ENCODE measurements at regions not wholly inside any gene's neighbourhood (a gene's known extent, or its start where the extent isn't known, plus 50 kb on each side); places are given as distances from the start of the nearest gene placed in this dataset.
"Not testable (repeated sequence)": the region's sequence is repeated elsewhere in the genome, so short reads cannot be mapped to it uniquely, and the experiment has no call there.

GRCh38 chrX:40834225-40834624 is 98.9 kb upstream of the MED14 start:
- DNase-seq (ENCODE audit: insufficient read length, low spot score) (no peak), FAIRE-seq (no peak)
- no peak for TF ChIP-seq POLR2A (IDR thresholded peaks at IDR 0.05; ENCODE audit: low read depth, low read length)

DNA sequence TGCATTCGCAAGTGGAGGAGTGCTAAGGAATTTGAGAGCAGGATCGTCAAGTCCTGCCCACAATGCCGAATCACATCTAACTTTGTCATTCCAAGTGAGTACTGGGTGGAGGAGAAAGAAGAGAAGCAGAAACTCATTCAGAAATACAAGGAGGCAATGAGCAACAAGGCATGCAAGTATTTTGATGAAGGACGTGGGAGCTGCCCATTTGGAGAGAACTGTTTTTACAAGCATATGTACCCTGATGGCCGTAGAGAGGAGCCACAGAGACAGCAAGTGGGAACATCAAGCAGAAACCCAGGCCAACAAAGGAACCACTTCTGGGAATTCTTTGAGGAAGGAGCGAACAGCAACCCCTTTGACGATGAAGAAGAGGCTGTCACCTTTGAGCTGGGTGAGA is 100.2 kb upstream of the MED14 start:
- TF ChIP-seq POLR2A (IDR thresholded peaks at IDR 0.05; ENCODE audit: low read depth, low read length), result no peak
- FAIRE-seq, result no peak

GRCh38 chrX:40843643-40844042 is 108.3 kb upstream of the MED14 start:
- DNase-seq (ENCODE audit: insufficient read length, low spot score) (no peak), FAIRE-seq (no peak)
- no peak for TF ChIP-seq POLR2A (IDR thresholded peaks at IDR 0.05; ENCODE audit: low read depth, low read length)

More for the DNA sequence above, 100.2 kb upstream of the MED14 start:
- DNase-seq (ENCODE audit: insufficient read length, low spot score), result no peak

- TF ChIP-seq POLR2A (IDR thresholded peaks at IDR 0.05; ENCODE audit: low read depth, low read length), result no peak
- FAIRE-seq (no peak), DNase-seq (ENCODE audit: insufficient read length, low spot score) (no peak)
Observed at GRCh38 chrX:40844471-40844870, 109.1 kb upstream of the MED14 start.

GRCh38 chrX:40845331-40845911 is 110.1 kb upstream of the MED14 start:
- DNase-seq (ENCODE audit: insufficient read length, low spot score), result no peak
- no peak for TF ChIP-seq POLR2A (IDR thresholded peaks at IDR 0.05; ENCODE audit: low read depth, low read length)
- FAIRE-seq, result no peak

DNA sequence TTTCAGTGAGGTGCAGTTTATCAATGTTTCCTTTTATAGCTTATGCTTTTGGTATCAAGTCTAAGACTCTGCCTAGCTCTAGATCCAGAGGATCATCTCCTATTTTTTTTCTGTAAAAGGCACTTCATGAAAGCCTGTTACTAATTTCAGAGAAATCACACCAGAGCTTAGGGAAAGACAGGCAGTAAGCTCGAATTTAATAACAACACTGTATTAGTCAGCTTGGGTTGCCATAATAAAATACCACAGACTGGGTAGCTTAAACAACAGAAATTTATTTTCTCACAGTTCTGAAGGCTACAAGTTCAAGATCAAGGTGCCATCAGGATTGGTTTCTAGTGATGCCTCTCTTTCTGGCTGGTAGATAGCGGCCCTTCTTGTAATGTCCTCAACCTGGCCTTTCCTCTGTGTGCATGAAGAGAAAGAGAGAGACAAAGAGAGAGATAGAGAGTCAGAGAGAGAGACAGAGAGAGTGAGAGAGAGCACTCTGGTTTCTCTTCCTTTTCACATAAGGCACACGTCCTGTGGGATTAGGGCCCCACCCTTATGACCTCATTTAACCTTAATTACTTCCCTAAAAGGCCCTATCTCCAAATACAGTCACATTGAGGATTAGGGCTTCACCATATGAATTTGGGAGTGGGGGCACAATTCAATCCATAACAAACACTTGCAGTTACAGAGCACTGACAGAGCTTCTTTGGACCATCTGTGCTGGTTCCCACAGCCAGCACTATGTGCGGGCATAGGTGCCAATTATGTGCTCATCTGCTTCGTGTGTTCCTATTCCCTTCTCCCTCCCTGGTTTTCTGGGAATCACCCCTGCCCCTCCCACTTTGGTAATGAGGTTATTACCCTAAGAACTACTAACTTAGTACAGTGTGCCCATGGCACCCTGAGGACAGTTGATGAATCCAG is 114.8 kb upstream of the MED14 start:
- no peak for TF ChIP-seq POLR2A (IDR thresholded peaks at IDR 0.05; ENCODE audit: low read depth, low read length)
- FAIRE-seq (no peak), DNase-seq (ENCODE audit: insufficient read length, low spot score) (no peak)

DNA sequence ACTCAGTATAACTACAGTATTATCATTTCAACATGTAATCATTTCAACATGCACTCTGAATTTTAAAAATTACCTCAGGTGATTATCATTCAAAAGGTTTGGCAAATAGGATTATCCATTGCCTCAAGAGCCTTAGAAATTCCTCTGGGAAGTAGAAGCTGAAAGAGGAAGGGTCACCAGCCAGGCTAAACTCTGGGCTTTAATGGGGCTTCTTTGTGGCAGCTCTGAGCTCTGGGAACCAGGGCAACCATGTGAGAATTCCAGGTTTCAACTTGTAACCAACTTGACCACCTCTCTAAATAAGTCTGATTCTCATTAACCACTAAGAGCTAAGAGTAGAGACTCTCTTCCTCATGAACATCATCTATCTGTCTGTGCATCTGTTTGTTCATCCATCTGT is 117.2 kb upstream of the MED14 start:
- DNase-seq (ENCODE audit: insufficient read length, low spot score), result no peak
- FAIRE-seq, result no peak

DNA sequence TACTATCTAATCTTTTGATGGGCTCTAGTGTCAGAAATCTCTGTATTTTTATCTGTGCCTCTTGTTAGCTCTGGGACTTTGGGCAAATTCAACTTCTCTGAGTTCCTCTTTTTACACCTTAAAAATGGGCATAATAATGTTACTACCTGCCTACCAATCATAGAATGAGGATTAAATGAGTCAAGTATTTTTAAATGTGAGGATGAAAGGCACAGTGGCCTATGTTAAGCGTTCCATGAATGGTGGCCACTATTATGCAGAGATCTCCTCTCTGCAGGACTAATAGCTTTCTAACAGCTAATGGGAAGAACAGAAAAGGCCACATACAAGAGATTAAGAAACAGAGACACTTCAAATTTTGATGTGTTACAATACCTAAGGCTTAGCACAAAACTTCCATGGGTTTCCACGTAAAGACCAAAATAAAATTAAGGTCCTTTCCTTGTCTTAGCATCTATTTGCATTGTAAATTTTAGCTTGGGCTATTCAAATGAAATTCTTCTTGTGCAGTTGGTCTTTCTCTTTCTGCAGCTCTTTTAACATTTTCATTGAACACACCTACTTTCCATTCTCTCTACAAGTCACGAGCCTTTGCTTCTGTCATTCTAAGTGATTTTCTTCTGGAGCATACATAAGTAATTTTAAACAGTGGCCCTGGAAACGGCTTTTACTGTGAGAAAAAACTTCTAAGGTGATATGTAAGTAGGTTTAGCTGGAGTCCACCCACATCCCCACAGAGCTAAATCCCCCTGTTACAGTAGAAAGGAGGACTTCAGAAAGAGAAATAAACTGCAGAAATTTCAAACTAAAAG is 117.9 kb upstream of the MED14 start:
- FAIRE-seq, result no peak
- DNase-seq (ENCODE audit: insufficient read length, low spot score), result no peak
- TF ChIP-seq POLR2A (IDR thresholded peaks at IDR 0.05; ENCODE audit: low read depth, low read length), result no peak

More for the DNA sequence above, 117.2 kb upstream of the MED14 start:
- TF ChIP-seq POLR2A (IDR thresholded peaks at IDR 0.05; ENCODE audit: low read depth, low read length), result no peak

DNA sequence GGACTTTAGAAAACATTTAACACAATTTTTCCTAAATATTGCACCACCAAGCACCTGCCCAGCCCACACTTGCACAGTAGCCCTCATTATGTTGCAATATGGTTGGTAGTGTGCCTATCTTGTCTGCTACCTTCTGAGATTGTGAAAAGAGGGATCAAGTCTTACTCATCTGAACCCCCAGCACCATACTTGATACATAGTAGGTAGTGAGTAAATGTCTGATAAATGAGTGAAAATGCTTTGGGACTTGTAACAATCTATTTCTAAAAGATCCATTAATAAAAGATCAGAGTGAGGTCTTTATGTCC is 118.4 kb upstream of the MED14 start:
- no peak for DNase-seq (ENCODE audit: insufficient read length, low spot score)
- TF ChIP-seq POLR2A (IDR thresholded peaks at IDR 0.05; ENCODE audit: low read depth, low read length), result no peak
- FAIRE-seq, result no peak

DNA sequence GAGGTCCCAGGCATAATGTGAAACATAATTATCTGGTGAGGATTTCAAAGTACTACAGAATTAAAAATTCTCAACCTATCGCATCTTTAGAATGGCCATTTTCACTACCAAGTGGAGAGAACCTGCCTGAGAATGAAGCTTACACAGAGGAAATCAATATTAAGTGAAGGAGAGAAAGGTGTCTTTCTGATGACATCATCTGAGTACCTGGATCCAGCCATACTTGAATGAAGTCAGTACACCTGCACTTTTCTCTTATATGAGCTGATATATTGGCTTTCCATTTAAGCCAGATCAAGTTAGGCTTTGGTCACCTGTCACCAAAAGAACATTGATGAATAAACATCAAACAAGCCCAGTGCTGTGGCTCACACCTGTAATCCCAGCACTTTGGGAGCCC is 118.9 kb upstream of the MED14 start:
- no peak for TF ChIP-seq POLR2A (IDR thresholded peaks at IDR 0.05; ENCODE audit: low read depth, low read length)
- DNase-seq (ENCODE audit: insufficient read length, low spot score) (no peak), FAIRE-seq (no peak)

DNA sequence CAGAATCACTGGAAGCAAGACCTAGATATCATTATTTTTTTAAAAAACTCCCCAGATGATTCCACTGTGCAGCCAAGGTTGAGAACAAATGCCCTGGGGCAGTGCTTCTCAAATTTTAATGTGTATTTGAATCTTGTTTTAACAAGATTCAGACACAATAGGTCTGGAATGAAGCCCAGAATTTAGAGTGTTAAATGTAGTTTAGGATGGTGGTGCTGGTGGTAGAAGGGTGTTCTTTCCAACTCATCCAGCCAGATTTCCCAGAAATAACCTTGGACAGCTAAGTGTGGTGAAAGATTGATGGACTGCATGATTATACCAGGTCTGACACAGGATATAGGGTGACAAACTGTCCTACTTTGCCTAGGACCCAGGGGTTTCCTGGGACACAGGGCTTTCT is 120.1 kb upstream of the MED14 start:
- TF ChIP-seq POLR2A (IDR thresholded peaks at IDR 0.05; ENCODE audit: low read depth, low read length), result no peak
- FAIRE-seq (no peak), DNase-seq (ENCODE audit: insufficient read length, low spot score) (no peak)

DNA sequence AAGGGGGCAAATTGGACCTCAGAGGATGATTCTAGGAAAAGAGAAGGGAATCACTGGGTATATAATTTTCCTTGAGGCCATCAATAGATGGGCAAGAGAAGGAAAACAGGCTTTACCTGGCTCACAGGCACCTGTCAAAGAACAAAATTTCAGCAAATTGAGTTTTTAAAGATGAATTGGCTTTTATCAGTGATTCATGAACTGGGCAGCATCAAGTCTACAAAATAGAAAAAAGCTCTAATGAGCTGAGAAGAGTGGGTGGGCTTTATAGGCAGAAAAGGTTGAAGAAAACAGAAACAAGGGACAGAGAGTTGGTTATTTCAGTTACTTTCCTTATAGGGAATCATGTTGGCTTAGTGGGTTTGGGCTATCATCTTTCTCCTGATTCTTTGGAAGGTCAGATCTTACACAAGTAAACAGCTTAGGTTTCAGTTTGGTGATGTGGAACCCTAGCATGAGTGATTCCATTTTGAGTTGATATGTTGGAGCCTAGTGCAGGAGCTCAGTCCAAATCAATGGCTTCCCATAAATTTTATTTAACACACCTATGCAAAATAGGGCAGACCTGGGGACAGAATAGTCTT is 120.7 kb upstream of the MED14 start:
- no peak for FAIRE-seq
- TF ChIP-seq POLR2A (IDR thresholded peaks at IDR 0.05; ENCODE audit: low read depth, low read length), result no peak

DNA sequence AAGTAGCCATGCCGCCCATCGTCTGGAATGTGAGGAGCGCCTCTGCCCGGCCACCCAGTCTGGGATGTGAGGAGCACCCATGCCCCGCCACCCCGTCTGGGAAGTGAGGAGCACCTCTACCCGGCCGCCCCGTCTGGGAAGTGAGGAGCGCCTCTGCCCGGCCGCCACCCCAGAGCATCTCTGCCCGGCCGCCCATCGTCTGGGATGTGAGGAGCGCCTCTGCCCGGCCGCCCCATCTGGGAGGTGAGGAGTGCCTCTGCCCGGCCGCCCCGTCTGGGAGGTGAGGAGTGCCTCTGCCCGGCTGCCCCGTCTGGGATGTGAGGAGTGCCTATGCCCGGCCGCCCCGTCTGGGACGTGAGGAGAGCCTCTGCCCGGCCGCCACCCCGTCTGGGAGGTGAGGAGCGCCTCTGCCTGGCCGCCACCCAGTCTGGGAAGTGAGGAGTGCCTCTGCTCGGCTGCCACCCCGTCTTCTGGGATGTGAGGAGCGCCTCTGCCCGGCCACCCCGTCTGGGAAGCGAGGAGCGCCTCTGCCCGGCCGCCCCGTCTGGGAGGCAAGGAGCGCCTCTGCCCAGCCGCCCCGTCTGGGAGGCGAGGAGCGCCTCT is 126.7 kb upstream of the MED14 start:
- DNase-seq (ENCODE audit: insufficient read length, low spot score); FAIRE-seq: not testable (repeated sequence)

More for the DNA sequence above, 120.7 kb upstream of the MED14 start:
- DNase-seq (ENCODE audit: insufficient read length, low spot score), result no peak

DNA sequence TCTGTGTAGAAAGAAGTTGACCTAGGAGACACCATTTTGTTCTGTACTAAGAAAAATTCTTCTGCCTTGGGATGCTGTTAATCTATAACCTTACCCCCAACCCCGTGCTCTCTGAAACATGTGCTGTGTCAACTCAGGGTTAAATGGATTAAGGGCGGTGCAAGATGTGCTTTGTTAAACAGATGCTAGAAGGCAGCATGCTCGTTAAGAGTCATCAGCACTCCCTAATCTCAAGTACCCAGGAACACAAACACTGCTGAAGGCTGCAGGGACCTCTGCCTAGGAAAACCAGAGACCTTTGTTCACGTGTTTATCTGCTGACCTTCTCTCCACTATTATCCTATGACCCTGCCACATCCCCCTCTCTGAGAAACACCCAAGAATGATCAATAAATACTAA is 127.9 kb upstream of the MED14 start:
- FAIRE-seq, result not testable (repeated sequence)

More for the DNA sequence above, 127.9 kb upstream of the MED14 start:
- DNase-seq (ENCODE audit: insufficient read length, low spot score), result not testable (repeated sequence)

Measured in H54 (cell line).